HEK293 (cell line): ENCODE measurements at regions not wholly inside any gene's neighbourhood (a gene's known extent, or its start where the extent isn't known, plus 50 kb on each side); places are given as distances from the start of the nearest gene placed in this dataset.

ENCODE experiments used
- CTCF ChIA-PET: fragments of 350-600 bp; formaldehyde crosslinking; extraction: SDS; loops from one replicate; lab custom pipeline; 2021; ENCODE audit warnings: antibody characterized with exemption; lab: Yijun Ruan, JAX
- POLR2A ChIA-PET: fragments of 300-600 bp; formaldehyde crosslinking; extraction: SDS; loops from one replicate; lab custom pipeline; 2020; ENCODE audit warnings: antibody characterized with exemption, inconsistent platforms; lab: Yijun Ruan, JAX
- H3K27ac ChIP-seq: fragments of 200-500 bp; sonication (Bioruptor generic); 2 replicates; pipeline ENCODE4 v1.5.1; 2014; ENCODE audit warnings: low read depth, low read length, control low read depth, inconsistent platforms; ENCODE audit errors: extremely low read depth
- H3K36me3 ChIP-seq, 2 experiments: fragments of 200-500 bp in 1 of 2; sonication (Bioruptor generic) in 1 of 2; 1 replicate in 1 of 2; 2 replicates in 1 of 2; pipeline ENCODE4 v1.5.1; 2014 to 2017; ENCODE audit warnings: inconsistent platforms in 2 of 2, low read length in 2 of 2; ENCODE audit not compliant: control insufficient read depth in 2 of 2, insufficient read depth in 1 of 2
- H3K4me1 ChIP-seq: fragments of 200-500 bp; sonication (Bioruptor generic); 2 replicates; pipeline ENCODE4 v1.5.1; 2014; ENCODE audit warnings: mild to moderate bottlenecking, low read length, inconsistent platforms; ENCODE audit not compliant: control insufficient read depth, insufficient read depth
- H3K4me3 ChIP-seq: 2 replicates; pipeline ENCODE4 v1.5.1; 2011; ENCODE audit warnings: low read depth, mild to moderate bottlenecking, control low read depth, low read length, moderate library complexity
- H3K9me3 ChIP-seq: fragments of 200-500 bp; sonication (Bioruptor generic); 2 replicates; pipeline ENCODE4 v1.5.1; 2014; ENCODE audit warnings: low read depth, low read length, inconsistent platforms; ENCODE audit not compliant: control insufficient read depth, insufficient read depth
- KLF10 ChIP-seq: fragments of 450-650 bp; IDR thresholded peaks from 2 replicates; pipeline ENCODE4 v1.5.1; 2018; ENCODE audit warnings: missing biosample characterization, mild to moderate bottlenecking, missing genetic modification characterization
- MZF1 ChIP-seq: fragments of 450-650 bp; formaldehyde crosslinking; IDR thresholded peaks from 2 replicates; pipeline ENCODE4 v1.5.1; 2017; ENCODE audit warnings: missing biosample characterization, missing genetic modification characterization, borderline replicate concordance
- PRDM1 ChIP-seq: fragments of 450-650 bp; formaldehyde crosslinking; IDR thresholded peaks from 2 replicates; pipeline ENCODE4; 2016; ENCODE audit warnings: missing biosample characterization, missing genetic modification characterization
- TRIM28 ChIP-seq: IDR thresholded peaks from 2 replicates; pipeline ENCODE4 v1.6.1; 2011; ENCODE audit warnings: low read length, control low read depth, borderline replicate concordance
- ZFP69B ChIP-seq: fragments of 450-650 bp; formaldehyde crosslinking; IDR thresholded peaks from 2 replicates; pipeline ENCODE4 v1.5.1; 2016; ENCODE audit warnings: missing biosample characterization, missing genetic modification characterization
- ZNF169 ChIP-seq: fragments of 450-650 bp; formaldehyde crosslinking; IDR thresholded peaks from 2 replicates; pipeline ENCODE4 v1.5.1; 2016; ENCODE audit warnings: missing biosample characterization, missing genetic modification characterization
- ZNF2 ChIP-seq: fragments of 450-650 bp; formaldehyde crosslinking; IDR thresholded peaks from 2 replicates; pipeline ENCODE4 v1.5.1; 2016; ENCODE audit warnings: missing biosample characterization, missing genetic modification characterization
- ZNF214 ChIP-seq: fragments of 450-650 bp; formaldehyde crosslinking; IDR thresholded peaks from 2 replicates; pipeline ENCODE4 v1.5.1; 2017; ENCODE audit warnings: missing biosample characterization, mild to moderate bottlenecking, missing genetic modification characterization, borderline replicate concordance
- ZNF37A ChIP-seq: fragments of 450-650 bp; IDR thresholded peaks from 2 replicates; pipeline ENCODE4 v1.5.1; 2018; ENCODE audit warnings: missing biosample characterization, missing genetic modification characterization
- ZNF629 ChIP-seq: fragments of 450-650 bp; formaldehyde crosslinking; IDR thresholded peaks from 2 replicates; pipeline ENCODE4 v1.5.1; 2017; ENCODE audit warnings: missing biosample characterization, missing genetic modification characterization
- ZNF677 ChIP-seq: fragments of 450-650 bp; IDR thresholded peaks from 2 replicates; pipeline ENCODE4 v1.5.0; 2018; ENCODE audit warnings: missing biosample characterization, mild to moderate bottlenecking, missing genetic modification characterization, moderate library complexity
- TF ChIP-seq, protein P1 (sequence below): fragments of 450-650 bp; formaldehyde crosslinking; IDR thresholded peaks from 2 replicates; pipeline ENCODE4 v1.5.1; 2017; ENCODE audit warnings: missing biosample characterization, missing genetic modification characterization
- TF ChIP-seq, protein P2 (sequence below): fragments of 450-650 bp; formaldehyde crosslinking; IDR thresholded peaks from 2 replicates; pipeline ENCODE4 v1.5.1; 2016; ENCODE audit warnings: missing biosample characterization, missing genetic modification characterization
- TF ChIP-seq, protein P3 (sequence below): fragments of 450-650 bp; formaldehyde crosslinking; IDR thresholded peaks from 2 replicates; pipeline ENCODE4 v1.5.1; 2017; ENCODE audit warnings: missing biosample characterization, missing genetic modification characterization
- TF ChIP-seq, protein P4 (sequence below): fragments of 450-650 bp; formaldehyde crosslinking; IDR thresholded peaks from 2 replicates; pipeline ENCODE4 v1.5.1; 2016; ENCODE audit warnings: missing biosample characterization, missing genetic modification characterization
- TF ChIP-seq, protein P5 (sequence below): fragments of 450-650 bp; IDR thresholded peaks from 2 replicates; pipeline ENCODE4 v1.5.1; 2018; ENCODE audit warnings: missing biosample characterization, mild to moderate bottlenecking, missing genetic modification characterization
- TF ChIP-seq, protein P6 (sequence below): fragments of 450-650 bp; formaldehyde crosslinking; IDR thresholded peaks from 2 replicates; pipeline ENCODE4 v1.5.1; 2016; ENCODE audit warnings: missing biosample characterization, missing genetic modification characterization

DNA sequence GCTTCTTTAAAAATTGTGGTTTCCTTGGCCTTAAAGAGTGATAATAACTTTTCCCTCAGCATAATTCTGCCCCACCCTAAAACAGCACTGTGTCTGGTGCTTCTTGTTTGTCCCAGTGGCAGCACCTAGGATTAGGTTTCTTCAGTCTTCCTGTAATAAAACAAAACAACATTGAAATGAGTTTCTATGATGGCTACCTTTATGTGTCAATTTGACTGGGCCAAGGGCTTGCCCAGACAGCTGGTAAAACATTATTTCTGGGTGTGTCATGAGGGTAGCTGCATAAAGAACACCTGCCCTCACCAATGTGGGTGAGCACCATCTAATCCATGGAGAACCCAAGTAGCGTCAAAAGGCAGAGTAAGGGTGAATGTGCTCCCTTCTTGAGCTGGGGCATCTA, 117.8 kb downstream of the QRSL1 start (continued):
- TF ChIP-seq ZNF2 (tag by site-specific recombination) = no peak
- TF ChIP-seq, protein P1, sequence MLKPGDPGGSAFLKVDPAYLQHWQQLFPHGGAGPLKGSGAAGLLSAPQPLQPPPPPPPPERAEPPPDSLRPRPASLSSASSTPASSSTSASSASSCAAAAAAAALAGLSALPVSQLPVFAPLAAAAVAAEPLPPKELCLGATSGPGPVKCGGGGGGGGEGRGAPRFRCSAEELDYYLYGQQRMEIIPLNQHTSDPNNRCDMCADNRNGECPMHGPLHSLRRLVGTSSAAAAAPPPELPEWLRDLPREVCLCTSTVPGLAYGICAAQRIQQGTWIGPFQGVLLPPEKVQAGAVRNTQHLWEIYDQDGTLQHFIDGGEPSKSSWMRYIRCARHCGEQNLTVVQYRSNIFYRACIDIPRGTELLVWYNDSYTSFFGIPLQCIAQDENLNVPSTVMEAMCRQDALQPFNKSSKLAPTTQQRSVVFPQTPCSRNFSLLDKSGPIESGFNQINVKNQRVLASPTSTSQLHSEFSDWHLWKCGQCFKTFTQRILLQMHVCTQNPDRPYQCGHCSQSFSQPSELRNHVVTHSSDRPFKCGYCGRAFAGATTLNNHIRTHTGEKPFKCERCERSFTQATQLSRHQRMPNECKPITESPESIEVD = no peak

DNA sequence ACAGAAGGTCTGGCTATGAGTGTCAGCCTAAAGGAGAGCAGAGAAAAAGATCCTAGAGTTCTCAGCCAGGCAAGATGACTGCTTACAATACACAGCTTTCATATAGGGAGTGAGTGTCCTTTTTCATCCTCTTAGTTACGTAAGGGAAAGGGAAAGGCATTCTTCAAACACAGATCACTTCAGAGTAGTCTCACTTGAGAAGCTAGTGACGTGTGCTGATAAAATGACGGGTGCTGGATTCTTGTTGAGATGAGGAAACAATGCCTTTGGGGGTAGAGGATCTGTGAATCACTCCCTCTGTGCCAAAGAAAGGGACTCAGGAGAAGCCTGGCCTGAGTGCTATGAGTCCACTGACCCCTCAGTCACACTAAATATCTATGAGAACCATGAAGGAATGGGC, 117.3 kb downstream of the QRSL1 start:
- POLR2A ChIA-PET = interaction anchor here (0.7 kb wide), 1 partner anchor 11 kb away, joined by 3 read pairs; no protein-coding TSS in a partner anchor
- CTCF ChIA-PET = interaction anchor here (0.6 to 1.4 kb wide), 2 partner anchors 233 to 323 kb away, joined by 5 to 8 read pairs; no protein-coding TSS in a partner anchor
- no peak overlapping the region for H3K4me3 ChIP-seq
- TF ChIP-seq ZNF677 (tag by site-specific recombination) (no peak), PRDM1 (tag by site-specific recombination) (peak; percentile 64), ZNF629 (tag by site-specific recombination) (peak; percentile 10; the same call in 1 of the 2 replicates)
- TF ChIP-seq, protein P2, sequence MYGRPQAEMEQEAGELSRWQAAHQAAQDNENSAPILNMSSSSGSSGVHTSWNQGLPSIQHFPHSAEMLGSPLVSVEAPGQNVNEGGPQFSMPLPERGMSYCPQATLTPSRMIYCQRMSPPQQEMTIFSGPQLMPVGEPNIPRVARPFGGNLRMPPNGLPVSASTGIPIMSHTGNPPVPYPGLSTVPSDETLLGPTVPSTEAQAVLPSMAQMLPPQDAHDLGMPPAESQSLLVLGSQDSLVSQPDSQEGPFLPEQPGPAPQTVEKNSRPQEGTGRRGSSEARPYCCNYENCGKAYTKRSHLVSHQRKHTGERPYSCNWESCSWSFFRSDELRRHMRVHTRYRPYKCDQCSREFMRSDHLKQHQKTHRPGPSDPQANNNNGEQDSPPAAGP = 0 out of 2 replicates have a peak, but pooled peaks have one; percentile 12
- TF ChIP-seq, all 188 proteins: peak for 3
- Histone ChIP-seq H3K9me3 (no peaks in the 10 kb centered on the region), H3K4me1 (peaks cover 14% of the 10 kb centered on the region), H3K27ac (0 out of 2 replicates have a peak overlapping the region, but pooled peaks have one; percentile 13), H3K36me3 (no peaks in the 10 kb centered on the region)

DNA sequence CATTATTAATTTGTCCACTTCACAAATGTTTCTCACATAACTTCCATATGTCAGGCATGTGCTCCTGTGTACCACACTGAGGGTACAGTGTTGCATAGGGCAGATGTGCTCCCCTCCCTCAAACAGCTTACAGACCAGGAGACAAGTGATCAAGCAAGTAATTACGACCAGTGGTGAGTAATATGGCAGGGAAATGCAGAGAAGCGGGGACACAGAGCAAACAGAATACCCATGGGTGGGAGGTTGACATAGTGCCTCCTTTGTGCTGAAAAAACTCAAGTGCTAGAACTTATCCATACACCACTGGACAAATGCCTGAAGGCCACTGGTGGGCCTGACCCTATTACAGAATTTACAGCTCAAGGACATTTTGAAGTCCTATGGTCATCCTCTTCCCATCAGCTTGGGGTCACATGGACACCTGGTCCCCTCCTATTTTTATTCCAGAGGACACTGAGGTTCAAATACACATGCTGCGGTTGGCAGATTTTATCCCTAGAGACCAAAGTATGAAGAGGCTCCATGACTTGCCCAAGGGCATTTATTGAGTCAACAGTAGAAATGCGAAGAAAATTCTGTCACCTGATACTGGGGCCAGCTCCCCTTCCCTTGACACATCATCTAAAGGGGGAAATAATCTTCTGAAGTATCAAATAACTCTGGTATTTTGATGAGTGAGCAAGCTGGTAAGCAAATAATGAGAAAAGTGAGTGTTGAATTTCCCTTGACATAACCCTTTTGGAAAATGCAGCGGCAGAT, 116.6 kb downstream of the QRSL1 start:
- Histone ChIP-seq H3K4me1 (peaks cover 14% of the 10 kb centered on the region), H3K9me3 (no peaks in the 10 kb centered on the region), H3K4me3 (no peak overlapping the region), H3K36me3 (no peaks in the 10 kb centered on the region), H3K27ac (no peak overlapping the region)
- POLR2A ChIA-PET = interaction anchor here (0.6 kb wide), 1 partner anchor 86 kb away, joined by 3 read pairs; no protein-coding TSS in a partner anchor
- CTCF ChIA-PET = no interaction called here
- TF ChIP-seq ZNF214 (tag by site-specific recombination) = no peak
- TF ChIP-seq, protein P3, sequence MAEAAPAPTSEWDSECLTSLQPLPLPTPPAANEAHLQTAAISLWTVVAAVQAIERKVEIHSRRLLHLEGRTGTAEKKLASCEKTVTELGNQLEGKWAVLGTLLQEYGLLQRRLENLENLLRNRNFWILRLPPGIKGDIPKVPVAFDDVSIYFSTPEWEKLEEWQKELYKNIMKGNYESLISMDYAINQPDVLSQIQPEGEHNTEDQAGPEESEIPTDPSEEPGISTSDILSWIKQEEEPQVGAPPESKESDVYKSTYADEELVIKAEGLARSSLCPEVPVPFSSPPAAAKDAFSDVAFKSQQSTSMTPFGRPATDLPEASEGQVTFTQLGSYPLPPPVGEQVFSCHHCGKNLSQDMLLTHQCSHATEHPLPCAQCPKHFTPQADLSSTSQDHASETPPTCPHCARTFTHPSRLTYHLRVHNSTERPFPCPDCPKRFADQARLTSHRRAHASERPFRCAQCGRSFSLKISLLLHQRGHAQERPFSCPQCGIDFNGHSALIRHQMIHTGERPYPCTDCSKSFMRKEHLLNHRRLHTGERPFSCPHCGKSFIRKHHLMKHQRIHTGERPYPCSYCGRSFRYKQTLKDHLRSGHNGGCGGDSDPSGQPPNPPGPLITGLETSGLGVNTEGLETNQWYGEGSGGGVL = 0 out of 2 replicates have a peak, but pooled peaks have one; percentile 22
- TF ChIP-seq, protein P4, sequence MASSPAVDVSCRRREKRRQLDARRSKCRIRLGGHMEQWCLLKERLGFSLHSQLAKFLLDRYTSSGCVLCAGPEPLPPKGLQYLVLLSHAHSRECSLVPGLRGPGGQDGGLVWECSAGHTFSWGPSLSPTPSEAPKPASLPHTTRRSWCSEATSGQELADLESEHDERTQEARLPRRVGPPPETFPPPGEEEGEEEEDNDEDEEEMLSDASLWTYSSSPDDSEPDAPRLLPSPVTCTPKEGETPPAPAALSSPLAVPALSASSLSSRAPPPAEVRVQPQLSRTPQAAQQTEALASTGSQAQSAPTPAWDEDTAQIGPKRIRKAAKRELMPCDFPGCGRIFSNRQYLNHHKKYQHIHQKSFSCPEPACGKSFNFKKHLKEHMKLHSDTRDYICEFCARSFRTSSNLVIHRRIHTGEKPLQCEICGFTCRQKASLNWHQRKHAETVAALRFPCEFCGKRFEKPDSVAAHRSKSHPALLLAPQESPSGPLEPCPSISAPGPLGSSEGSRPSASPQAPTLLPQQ (tag by site-specific recombination) = peak; percentile 97
- 0 out of 2 replicates have a peak, but pooled peaks have one; percentile 29 for TF ChIP-seq KLF10 (tag by site-specific recombination)
- no peak for TF ChIP-seq ZNF37A (tag by site-specific recombination)
- peak; percentile 31; the same call in 1 of the 2 replicates for TF ChIP-seq ZNF629 (tag by site-specific recombination)
- TF ChIP-seq, protein P1 = peak; percentile 70
- no peak for TF ChIP-seq ZNF169
- TF ChIP-seq ZFP69B (tag by site-specific recombination) = peak; percentile 76
- TF ChIP-seq, protein P5, sequence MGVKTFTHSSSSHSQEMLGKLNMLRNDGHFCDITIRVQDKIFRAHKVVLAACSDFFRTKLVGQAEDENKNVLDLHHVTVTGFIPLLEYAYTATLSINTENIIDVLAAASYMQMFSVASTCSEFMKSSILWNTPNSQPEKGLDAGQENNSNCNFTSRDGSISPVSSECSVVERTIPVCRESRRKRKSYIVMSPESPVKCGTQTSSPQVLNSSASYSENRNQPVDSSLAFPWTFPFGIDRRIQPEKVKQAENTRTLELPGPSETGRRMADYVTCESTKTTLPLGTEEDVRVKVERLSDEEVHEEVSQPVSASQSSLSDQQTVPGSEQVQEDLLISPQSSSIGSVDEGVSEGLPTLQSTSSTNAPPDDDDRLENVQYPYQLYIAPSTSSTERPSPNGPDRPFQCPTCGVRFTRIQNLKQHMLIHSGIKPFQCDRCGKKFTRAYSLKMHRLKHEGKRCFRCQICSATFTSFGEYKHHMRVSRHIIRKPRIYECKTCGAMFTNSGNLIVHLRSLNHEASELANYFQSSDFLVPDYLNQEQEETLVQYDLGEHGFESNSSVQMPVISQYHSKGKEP (tag by site-specific recombination) = 0 out of 2 replicates have a peak, but pooled peaks have one; percentile 16
- peak; percentile 75 for TF ChIP-seq MZF1
- TF ChIP-seq, protein P6, sequence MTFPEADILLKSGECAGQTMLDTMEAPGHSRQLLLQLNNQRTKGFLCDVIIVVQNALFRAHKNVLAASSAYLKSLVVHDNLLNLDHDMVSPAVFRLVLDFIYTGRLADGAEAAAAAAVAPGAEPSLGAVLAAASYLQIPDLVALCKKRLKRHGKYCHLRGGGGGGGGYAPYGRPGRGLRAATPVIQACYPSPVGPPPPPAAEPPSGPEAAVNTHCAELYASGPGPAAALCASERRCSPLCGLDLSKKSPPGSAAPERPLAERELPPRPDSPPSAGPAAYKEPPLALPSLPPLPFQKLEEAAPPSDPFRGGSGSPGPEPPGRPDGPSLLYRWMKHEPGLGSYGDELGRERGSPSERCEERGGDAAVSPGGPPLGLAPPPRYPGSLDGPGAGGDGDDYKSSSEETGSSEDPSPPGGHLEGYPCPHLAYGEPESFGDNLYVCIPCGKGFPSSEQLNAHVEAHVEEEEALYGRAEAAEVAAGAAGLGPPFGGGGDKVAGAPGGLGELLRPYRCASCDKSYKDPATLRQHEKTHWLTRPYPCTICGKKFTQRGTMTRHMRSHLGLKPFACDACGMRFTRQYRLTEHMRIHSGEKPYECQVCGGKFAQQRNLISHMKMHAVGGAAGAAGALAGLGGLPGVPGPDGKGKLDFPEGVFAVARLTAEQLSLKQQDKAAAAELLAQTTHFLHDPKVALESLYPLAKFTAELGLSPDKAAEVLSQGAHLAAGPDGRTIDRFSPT (tag by site-specific recombination) = 0 out of 2 replicates have a peak, but pooled peaks have one; percentile 22
- TF ChIP-seq TRIM28 = 0 out of 2 replicates have a peak, but pooled peaks have one; percentile 41
